ENCODE measurements at regions not wholly inside any gene's neighbourhood (a gene's known extent, or its start where the extent isn't known, plus 50 kb on each side); places are given as distances from the start of the nearest gene placed in this dataset.
A peak's percentile ranks its signal among the peaks of the same experiment; 100 is the strongest.

DNA sequence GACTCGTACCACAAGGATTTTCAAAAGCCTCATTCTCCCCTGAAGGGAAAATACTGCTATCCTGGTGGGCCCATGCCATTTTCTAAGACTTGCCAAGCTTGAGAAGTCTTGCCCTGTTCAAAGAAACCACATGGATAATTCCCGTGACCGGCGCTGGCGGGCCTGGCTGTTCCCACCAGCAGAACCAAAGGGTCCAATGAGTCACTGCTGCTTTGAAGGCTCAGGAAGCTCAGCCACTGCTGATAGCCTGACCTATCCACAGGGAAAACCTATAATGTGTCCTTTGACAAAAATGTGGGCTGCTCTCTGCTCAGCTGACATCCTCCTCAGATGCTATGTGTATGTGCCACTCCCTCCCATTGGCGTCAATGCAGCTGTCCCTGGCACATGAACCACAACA is 137.9 kb upstream of the RAB12 start:
- H3K4me2 ChIP-seq (ENCODE audit: insufficient read depth, low read length), result no peak overlapping the region

DNA sequence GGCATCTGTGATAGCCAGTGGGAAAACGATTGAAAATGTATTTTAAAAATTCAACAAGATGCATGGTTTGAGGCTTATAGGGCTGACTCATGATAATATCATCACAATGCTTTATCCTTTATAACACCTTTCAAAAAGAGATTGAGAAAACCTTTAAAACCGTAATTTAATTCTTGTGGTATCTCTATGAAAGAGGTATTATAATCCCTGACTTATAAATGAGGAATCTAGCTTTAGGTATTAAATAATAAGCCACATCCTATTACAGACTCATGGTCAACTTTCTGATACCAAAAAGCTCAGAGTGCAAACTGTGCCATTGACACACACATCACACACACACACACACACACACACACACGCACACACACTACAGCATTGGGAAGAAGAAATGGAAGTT is 134.6 kb upstream of the RAB12 start:
- Histone ChIP-seq H3K27ac (ENCODE audit: low read depth, low read length) (no peak overlapping the region), H3K27me3 (ENCODE audit: insufficient read depth, low read length) (peaks cover 29% of the 10 kb centered on the region), H3K36me3 (ENCODE audit: insufficient read depth, low read length) (no peaks in the 10 kb centered on the region), H2AFZ (ENCODE audit: low read length) (no peak overlapping the region), H4K20me1 (ENCODE audit: insufficient read depth, low read length) (no peaks in the 10 kb centered on the region), H3K9me3 (ENCODE audit: low read depth, low read length) (no peaks in the 10 kb centered on the region), H3K4me2 (ENCODE audit: insufficient read depth, low read length) (no peak overlapping the region), H3K4me3 (ENCODE audit: insufficient read depth, low read length) (no peak overlapping the region), H3K79me2 (ENCODE audit: insufficient read depth, low read length) (no peaks in the 10 kb centered on the region), H3K4me1 (ENCODE audit: insufficient read depth, low read length) (no peaks in the 10 kb centered on the region)
- TF ChIP-seq, protein P1, sequence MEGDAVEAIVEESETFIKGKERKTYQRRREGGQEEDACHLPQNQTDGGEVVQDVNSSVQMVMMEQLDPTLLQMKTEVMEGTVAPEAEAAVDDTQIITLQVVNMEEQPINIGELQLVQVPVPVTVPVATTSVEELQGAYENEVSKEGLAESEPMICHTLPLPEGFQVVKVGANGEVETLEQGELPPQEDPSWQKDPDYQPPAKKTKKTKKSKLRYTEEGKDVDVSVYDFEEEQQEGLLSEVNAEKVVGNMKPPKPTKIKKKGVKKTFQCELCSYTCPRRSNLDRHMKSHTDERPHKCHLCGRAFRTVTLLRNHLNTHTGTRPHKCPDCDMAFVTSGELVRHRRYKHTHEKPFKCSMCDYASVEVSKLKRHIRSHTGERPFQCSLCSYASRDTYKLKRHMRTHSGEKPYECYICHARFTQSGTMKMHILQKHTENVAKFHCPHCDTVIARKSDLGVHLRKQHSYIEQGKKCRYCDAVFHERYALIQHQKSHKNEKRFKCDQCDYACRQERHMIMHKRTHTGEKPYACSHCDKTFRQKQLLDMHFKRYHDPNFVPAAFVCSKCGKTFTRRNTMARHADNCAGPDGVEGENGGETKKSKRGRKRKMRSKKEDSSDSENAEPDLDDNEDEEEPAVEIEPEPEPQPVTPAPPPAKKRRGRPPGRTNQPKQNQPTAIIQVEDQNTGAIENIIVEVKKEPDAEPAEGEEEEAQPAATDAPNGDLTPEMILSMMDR (IDR thresholded peaks at IDR 0.05; ENCODE audit: extremely low read depth, low read depth, low read length), result no peak
- DNase-seq (ENCODE audit: insufficient read length, low spot score, missing footprints), result peak; percentile 80

More for the DNA sequence above, 137.9 kb upstream of the RAB12 start:
- TF ChIP-seq, protein P1 (IDR thresholded peaks at IDR 0.05; ENCODE audit: extremely low read depth, low read depth, low read length), result no peak
- Histone ChIP-seq H3K27ac (ENCODE audit: low read depth, low read length) (no peak overlapping the region), H3K4me1 (ENCODE audit: insufficient read depth, low read length) (peaks cover 4% of the 10 kb centered on the region), H4K20me1 (ENCODE audit: insufficient read depth, low read length) (no peaks in the 10 kb centered on the region), H3K4me3 (ENCODE audit: insufficient read depth, low read length) (no peak overlapping the region), H3K27me3 (ENCODE audit: insufficient read depth, low read length) (peaks cover 16% of the 10 kb centered on the region), H3K36me3 (ENCODE audit: insufficient read depth, low read length) (no peaks in the 10 kb centered on the region), H3K79me2 (ENCODE audit: insufficient read depth, low read length) (no peaks in the 10 kb centered on the region), H2AFZ (ENCODE audit: low read length) (no peak overlapping the region), H3K9me3 (ENCODE audit: low read depth, low read length) (no peaks in the 10 kb centered on the region)
- no peak for DNase-seq (ENCODE audit: insufficient read length, low spot score, missing footprints)

DNA sequence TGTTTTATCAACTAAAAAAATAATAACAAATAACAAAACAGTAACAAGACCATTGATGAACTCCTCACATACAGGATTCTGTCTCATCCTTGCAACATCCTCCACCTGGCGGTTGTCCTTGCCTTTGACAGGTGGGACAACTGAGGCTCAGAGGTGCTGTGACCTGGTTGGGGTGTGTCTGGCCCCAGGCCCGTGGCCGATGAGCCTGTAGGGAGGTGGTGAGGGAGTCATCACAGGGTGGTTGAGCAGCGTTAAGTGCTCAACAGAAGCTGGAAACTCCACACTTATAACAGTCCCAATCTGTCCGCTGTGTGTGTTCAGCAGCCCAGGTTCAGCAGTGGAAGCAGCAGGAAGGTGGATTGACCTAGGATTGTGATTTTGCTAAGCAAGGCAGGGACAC is 131.6 kb upstream of the RAB12 start:
- H3K4me3 ChIP-seq (ENCODE audit: insufficient read depth, low read length), result no peak overlapping the region
- H2AFZ ChIP-seq (ENCODE audit: low read length), result no peak overlapping the region
- TF ChIP-seq, protein P1 (IDR thresholded peaks at IDR 0.05; ENCODE audit: extremely low read depth, low read depth, low read length), result no peak
- no peaks in the 10 kb centered on the region for H3K36me3 ChIP-seq (ENCODE audit: insufficient read depth, low read length)
- no peaks in the 10 kb centered on the region for H3K4me1 ChIP-seq (ENCODE audit: insufficient read depth, low read length)
- no peak for DNase-seq (ENCODE audit: insufficient read length, low spot score, missing footprints)
- no peaks in the 10 kb centered on the region for H3K79me2 ChIP-seq (ENCODE audit: insufficient read depth, low read length)
- no peaks in the 10 kb centered on the region for H3K9me3 ChIP-seq (ENCODE audit: low read depth, low read length)
- H3K27ac ChIP-seq (ENCODE audit: low read depth, low read length), result no peak overlapping the region
- H3K4me2 ChIP-seq (ENCODE audit: insufficient read depth, low read length), result no peak overlapping the region
- no peaks in the 10 kb centered on the region for H4K20me1 ChIP-seq (ENCODE audit: insufficient read depth, low read length)
- H3K27me3 ChIP-seq (ENCODE audit: insufficient read depth, low read length), result peaks cover 33% of the 10 kb centered on the region

DNA sequence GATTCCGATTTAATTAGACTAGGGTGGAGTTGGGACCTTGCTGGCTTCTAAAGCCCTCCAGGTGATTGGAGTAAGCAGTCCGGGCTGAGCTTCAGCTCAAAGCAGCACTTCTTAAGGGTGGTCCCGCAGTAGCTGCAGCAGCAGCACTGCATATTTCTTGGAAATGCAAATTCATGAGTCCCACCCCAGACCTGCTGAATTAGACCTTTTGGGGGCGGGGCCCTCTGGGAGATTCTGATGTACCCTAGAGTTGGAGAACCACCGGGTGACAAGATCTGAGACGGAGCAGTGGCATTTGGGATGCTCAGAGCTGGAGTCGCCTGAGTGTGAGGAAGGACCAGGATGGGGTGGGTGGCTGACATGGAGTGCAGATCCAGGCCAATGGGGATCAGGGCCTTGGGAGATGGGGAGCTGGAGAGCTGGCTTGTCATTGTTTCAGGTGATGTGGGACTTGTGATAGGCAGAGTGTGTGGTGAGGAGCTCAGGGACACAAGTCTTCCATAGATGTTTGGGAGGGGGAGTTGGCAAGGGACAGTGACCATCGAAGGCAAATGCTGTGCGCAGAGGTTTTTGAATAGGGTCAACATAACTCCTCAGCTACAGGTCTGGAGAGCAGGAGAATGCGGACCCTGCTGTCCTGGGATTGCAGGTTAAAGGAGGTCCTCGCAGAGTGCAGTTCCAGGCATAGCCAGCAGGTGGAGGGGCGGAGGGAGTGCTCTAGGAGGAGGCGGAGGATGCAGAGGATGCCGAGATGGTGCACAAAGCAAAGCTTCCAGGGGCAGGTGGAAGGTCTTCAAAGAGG is 130.9 kb upstream of the RAB12 start:
- peak; percentile 85 for DNase-seq (ENCODE audit: insufficient read length, low spot score, missing footprints)
- H3K27me3 ChIP-seq (ENCODE audit: insufficient read depth, low read length), result peaks cover 33% of the 10 kb centered on the region
- no peaks in the 10 kb centered on the region for H4K20me1 ChIP-seq (ENCODE audit: insufficient read depth, low read length)
- no peaks in the 10 kb centered on the region for H3K36me3 ChIP-seq (ENCODE audit: insufficient read depth, low read length)
- H2AFZ ChIP-seq (ENCODE audit: low read length), result no peak overlapping the region
- H3K9me3 ChIP-seq (ENCODE audit: low read depth, low read length), result no peaks in the 10 kb centered on the region
- H3K79me2 ChIP-seq (ENCODE audit: insufficient read depth, low read length), result no peaks in the 10 kb centered on the region
- H3K4me1 ChIP-seq (ENCODE audit: insufficient read depth, low read length), result no peaks in the 10 kb centered on the region
- H3K4me3 ChIP-seq (ENCODE audit: insufficient read depth, low read length), result no peak overlapping the region
- no peak overlapping the region for H3K4me2 ChIP-seq (ENCODE audit: insufficient read depth, low read length)
- TF ChIP-seq, protein P1 (IDR thresholded peaks at IDR 0.05; ENCODE audit: extremely low read depth, low read depth, low read length), result peak; percentile 84
- no peak overlapping the region for H3K27ac ChIP-seq (ENCODE audit: low read depth, low read length)

All from osteoblast (primary cell).